H1 (cell line): ENCODE measurements at regions not wholly inside any gene's neighbourhood (a gene's known extent, or its start where the extent isn't known, plus 50 kb on each side); places are given as distances from the start of the nearest gene placed in this dataset.

Experiments
- CTCF ChIA-PET: fragments of 300-600 bp; sonication (Branson Sonifier 250); formaldehyde crosslinking; loops from one replicate; lab custom pipeline; 2021; ENCODE audit not compliant: partially characterized antibody; lab: Charles Lee
- POLR2A ChIA-PET: fragments of 300-600 bp; sonication (Branson Sonifier 250); formaldehyde crosslinking; loops from one replicate; lab custom pipeline; 2021; ENCODE audit warnings: inconsistent platforms; ENCODE audit not compliant: partially characterized antibody; lab: Charles Lee
- DNase-seq, 2 experiments: peaks; one replicate each; pipeline versions ENCODE4 v3.0.0 to v3.0.0-alpha.2; 2010 to 2022; ENCODE audit warnings: low spot score in 2 of 2, low read depth in 1 of 2, mixed read lengths in 1 of 2
- FAIRE-seq: peaks from 2 replicates; lab custom pipeline; 2011; peaks lifted over from hg19 to GRCh38; lab: Jason Lieb, UNC
- H2AFZ ChIP-seq: 2 replicates; pipeline ENCODE4 v1.8.1; 2012; ENCODE audit warnings: low read length, inconsistent platforms
- H2AK5ac ChIP-seq: 2 replicates; pipeline ENCODE4 v1.6.1; 2013; ENCODE audit warnings: low read depth, low read length
- H2BK120ac ChIP-seq: replicated peaks from 2 replicates; pipeline ENCODE3; 2013; ENCODE audit warnings: low read depth, low read length, inconsistent platforms
- H2BK12ac ChIP-seq: 2 replicates; pipeline ENCODE4 v1.6.1; 2013; ENCODE audit warnings: low read depth, low read length
- H2BK15ac ChIP-seq: 2 replicates; pipeline ENCODE4 v1.6.1; 2013; ENCODE audit warnings: low read length
- H2BK20ac ChIP-seq: 2 replicates; pipeline ENCODE4 v1.6.1; 2013; ENCODE audit warnings: low read length
- H2BK5ac ChIP-seq: 2 replicates; pipeline ENCODE4 v1.6.1; 2013; ENCODE audit warnings: low read depth, low read length
- H3K14ac ChIP-seq: 2 replicates; pipeline ENCODE4 v1.6.1; 2013; ENCODE audit warnings: inconsistent platforms; ENCODE audit not compliant: insufficient read length
- H3K18ac ChIP-seq: 2 replicates; pipeline ENCODE4 v1.6.1; 2013; ENCODE audit warnings: low read length; ENCODE audit errors: extremely low read depth
- H3K23ac ChIP-seq: 2 replicates; pipeline ENCODE4 v1.6.1; 2013; ENCODE audit warnings: inconsistent platforms; ENCODE audit not compliant: insufficient read length
- H3K23me2 ChIP-seq: 2 replicates; pipeline ENCODE4 v1.6.1; 2013; ENCODE audit warnings: low read depth, low read length
- H3K27ac ChIP-seq: 2 replicates; pipeline ENCODE4 v1.6.1; 2011; ENCODE audit warnings: low read depth, low read length, inconsistent platforms
- H3K27me3 ChIP-seq, 4 experiments: replicated peaks in 1 of 4; 1 replicate in 1 of 4; 2 replicates in 3 of 4; pipeline versions ENCODE4 v1.6.1 to v1.8.1; 2011 to 2013; ENCODE audit warnings: low read length in 3 of 4, mild to moderate bottlenecking in 3 of 4, inconsistent platforms in 2 of 4, mixed read lengths in 2 of 4, moderate library complexity in 1 of 4; ENCODE audit not compliant: control insufficient read depth in 3 of 4, insufficient read depth in 3 of 4; ENCODE audit errors: extremely low read depth in 1 of 4
- H3K36me3 ChIP-seq, 4 experiments: 2 replicates each; pipeline versions ENCODE4 v1.6.1 to v1.8.1; 2011 to 2013; ENCODE audit warnings: mild to moderate bottlenecking in 4 of 4, low read length in 3 of 4, moderate library complexity in 2 of 4, control low read depth in 1 of 4, inconsistent platforms in 1 of 4; ENCODE audit not compliant: insufficient read depth in 4 of 4, control insufficient read depth in 2 of 4
- H3K4ac ChIP-seq: replicated peaks from 2 replicates; pipeline ENCODE3; 2013; ENCODE audit warnings: low read length, low read depth, mixed read lengths, inconsistent platforms; ENCODE audit not compliant: insufficient read length
- H3K4me1 ChIP-seq, 4 experiments: replicated peaks in 1 of 4; 1 replicate in 1 of 4; 2 replicates in 3 of 4; pipeline versions ENCODE4 v1.6.1 to v1.8.1; 2011 to 2013; ENCODE audit warnings: low read length in 3 of 4, inconsistent platforms in 2 of 4, mixed read lengths in 1 of 4; ENCODE audit not compliant: insufficient read depth in 4 of 4, control insufficient read depth in 3 of 4
- H3K4me2 ChIP-seq, 2 experiments: 2 replicates each; pipeline versions ENCODE4 v1.6.1 to v1.8.1; 2011 to 2013; ENCODE audit warnings: low read depth in 2 of 2, low read length in 2 of 2, control low read depth in 1 of 2, inconsistent platforms in 1 of 2, mild to moderate bottlenecking in 1 of 2; ENCODE audit not compliant: insufficient read depth in 1 of 2
- H3K4me3 ChIP-seq, 4 experiments: fragments of 200-600, 300-600 bp in 1 of 4; sonication (generic), shearing (Covaris generic), sonication (Bioruptor Twin) in 1 of 4; 2 replicates each; pipeline versions ENCODE4 v1.5.1 to v1.8.1; 2011 to 2016; ENCODE audit warnings: low read length in 4 of 4, low read depth in 3 of 4, control low read depth in 2 of 4, inconsistent platforms in 2 of 4, mild to moderate bottlenecking in 2 of 4, mixed read lengths in 1 of 4, moderate library complexity in 1 of 4; ENCODE audit not compliant: insufficient read depth in 2 of 4; ENCODE audit errors: extremely low read depth in 1 of 4
- H3K56ac ChIP-seq: replicated peaks from 2 replicates; pipeline ENCODE3; 2013; ENCODE audit warnings: low read depth, mild to moderate bottlenecking, mixed read lengths, low read length, inconsistent platforms; ENCODE audit not compliant: insufficient read length
- H3K79me1 ChIP-seq: 2 replicates; pipeline ENCODE4 v1.6.1; 2013; ENCODE audit warnings: low read depth, low read length, control low read depth
- H3K79me2 ChIP-seq, 2 experiments: 2 replicates each; pipeline versions ENCODE4 v1.6.1 to v1.8.1; 2012 to 2013; ENCODE audit warnings: low read length in 2 of 2, mild to moderate bottlenecking in 2 of 2, inconsistent platforms in 1 of 2; ENCODE audit not compliant: insufficient read depth in 2 of 2, control insufficient read depth in 1 of 2
- H3K9ac ChIP-seq, 4 experiments: replicated peaks in 1 of 4; 1 replicate in 1 of 4; 2 replicates in 3 of 4; pipeline versions ENCODE4 v1.6.1 to v1.8.1; 2011 to 2013; ENCODE audit warnings: low read depth in 3 of 4, low read length in 3 of 4, control low read depth in 2 of 4, mild to moderate bottlenecking in 2 of 4, moderate library complexity in 2 of 4, inconsistent platforms in 1 of 4; ENCODE audit errors: extremely low read depth in 1 of 4
- H3K9me3 ChIP-seq, 2 experiments: 2 replicates each; pipeline versions ENCODE4 v1.6.1 to v1.8.1; 2012 to 2013; ENCODE audit warnings: mild to moderate bottlenecking in 2 of 2, moderate library complexity in 2 of 2, control low read depth in 1 of 2, inconsistent platforms in 1 of 2, low read depth in 1 of 2, low read length in 1 of 2, mixed read lengths in 1 of 2; ENCODE audit not compliant: insufficient read depth in 2 of 2
- H4K20me1 ChIP-seq, 2 experiments: replicated peaks in 1 of 2; 2 replicates each; pipeline versions ENCODE3 to v1.8.1; 2011 to 2013; ENCODE audit warnings: inconsistent platforms in 2 of 2, low read length in 2 of 2, mild to moderate bottlenecking in 1 of 2; ENCODE audit not compliant: insufficient read depth in 2 of 2, control insufficient read depth in 1 of 2
- H4K5ac ChIP-seq: 2 replicates; pipeline ENCODE4 v1.6.1; 2013; ENCODE audit warnings: low read length, low read depth, mixed read lengths, inconsistent platforms; ENCODE audit not compliant: insufficient read length
- H4K8ac ChIP-seq: 2 replicates; pipeline ENCODE4 v1.8.0; 2013; ENCODE audit warnings: mild to moderate bottlenecking, moderate library complexity, low read length, inconsistent platforms; ENCODE audit not compliant: insufficient read depth; ENCODE audit errors: extremely low read depth
- H4K91ac ChIP-seq: replicated peaks from 2 replicates; pipeline ENCODE3; 2013; ENCODE audit warnings: low read length, mixed read lengths, inconsistent platforms; ENCODE audit not compliant: insufficient read length
- ATF3 ChIP-seq: IDR thresholded peaks from 2 replicates; pipeline ENCODE4 v1.6.1; 2011; ENCODE audit warnings: low read depth, mild to moderate bottlenecking, low read length; ENCODE audit not compliant: insufficient read depth
- BACH1 ChIP-seq: IDR thresholded peaks from 2 replicates; pipeline ENCODE4 v1.6.1; 2012; ENCODE audit warnings: low read length, improper control_type of control experiment
- CHD2 ChIP-seq: IDR thresholded peaks from 2 replicates; pipeline ENCODE4 v1.6.1; 2012; ENCODE audit warnings: low read length, improper control_type of control experiment
- HDAC2 ChIP-seq, 2 experiments: fragments of 300-600 bp in 1 of 2; sonication (generic) in 1 of 2; IDR thresholded peaks; 2 replicates each; pipeline ENCODE4 v1.6.1; 2011 to 2012; ENCODE audit warnings: low read depth in 2 of 2, low read length in 2 of 2, mild to moderate bottlenecking in 2 of 2, moderate library complexity in 2 of 2, borderline replicate concordance in 1 of 2, inconsistent platforms in 1 of 2
- RBBP5 ChIP-seq: IDR thresholded peaks from 2 replicates; pipeline ENCODE4 v1.7.1; 2012; ENCODE audit warnings: low read depth, mild to moderate bottlenecking, inconsistent platforms, low read length, moderate library complexity, borderline replicate concordance
- SP2 ChIP-seq: IDR thresholded peaks from 2 replicates; pipeline ENCODE4 v1.6.1; 2012; ENCODE audit warnings: mild to moderate bottlenecking, low read length, inconsistent platforms
- TAF7 ChIP-seq: optimal IDR thresholded peaks from 2 replicates; pipeline ENCODE3; 2011; ENCODE audit warnings: low read depth, mild to moderate bottlenecking, inconsistent platforms, low read length, moderate library complexity, borderline replicate concordance
- TEAD4 ChIP-seq: IDR thresholded peaks from 2 replicates; pipeline ENCODE4 v1.6.1; 2012; ENCODE audit warnings: low read depth, low read length, inconsistent platforms, mixed read lengths
- WGBS, 2 experiments: shearing (Covaris generic) in 1 of 2; methylation state at CpG; one replicate each; pipeline versions ENCODE4 v1.1.6 to v1.1.7; 2013 to 2015; ENCODE audit warnings: low lambda C conversion rate in 2 of 2, mixed read lengths in 2 of 2, inconsistent platforms in 1 of 2, low coverage in 1 of 2, missing lambda C conversion rate in 1 of 2; ENCODE audit not compliant: insufficient replicate concordance in 2 of 2, insufficient coverage in 1 of 2, insufficient read length in 1 of 2; ENCODE audit errors: extremely low coverage in 1 of 2, missing lambda C conversion rate in 1 of 2; 5-methylcytosine and 5-hydroxymethylcytosine counted together

GRCh38 chr11:128089962-128090361, 497.4 kb downstream of the ETS1 start:
- Histone ChIP-seq H3K14ac (no peak overlapping the region), H2AFZ (no peak overlapping the region), H2BK120ac (no peak overlapping the region), H3K4ac (no peak overlapping the region), H3K56ac (no peak overlapping the region), H3K9me3 (peaks cover 8 to 16% of the 10 kb centered on the region in 2 experiments; a peak in 3 of 4 replicates), H2BK12ac (no peak overlapping the region), H3K27me3 (no peaks in the 10 kb centered on the region), H4K8ac (no peak overlapping the region), H3K79me1 (no peaks in the 10 kb centered on the region), H3K79me2 (no peaks in the 10 kb centered on the region), H4K20me1 (no peaks in the 10 kb centered on the region), H2BK5ac (no peak overlapping the region), H3K36me3 (no peaks in the 10 kb centered on the region), H3K9ac (no peak overlapping the region), H2BK15ac (no peak overlapping the region), H4K5ac (no peak overlapping the region), H3K18ac (no peak overlapping the region), H2BK20ac (no peak overlapping the region), H3K23me2 (no peaks in the 10 kb centered on the region), H3K4me2 (no peak overlapping the region), H3K27ac (no peak overlapping the region), H3K23ac (no peak overlapping the region), H2AK5ac (no peak overlapping the region), H4K91ac (no peak overlapping the region), H3K4me3 (no peak overlapping the region), H3K4me1 (no peaks in the 10 kb centered on the region)
- FAIRE-seq (no peak), DNase-seq (no peak)
- ChIA-PET CTCF (no interaction called here), POLR2A (no interaction called here)
- WGBS, 2 experiments, result 79% methylated on average over 1 of the region's 1 CpG; no CpG with 5 or more reads in 1 of the 2 experiments
- TF ChIP-seq CHD2 (no peak), HDAC2 (IDR thresholded peaks at IDR 0.05; ENCODE audit: borderline replicate concordance in 1 of 2, low read depth in 2 of 2, low read length in 2 of 2) (no peak), TAF7 (no peak), ATF3 (no peak), SP2 (no peak), BACH1 (no peak), RBBP5 (no peak), TEAD4 (no peak)
